Neural cell (in vitro differentiated cells): ENCODE measurements at regions not wholly inside any gene's neighbourhood (a gene's known extent, or its start where the extent isn't known, plus 50 kb on each side); places are given as distances from the start of the nearest gene placed in this dataset.

Source experiments
- H2AFZ ChIP-seq: fragments of 200-600, 300-800 bp; sonication (generic), shearing (Covaris generic); 2 replicates; pipeline ENCODE4 v1.6.0; 2014; ENCODE audit warnings: low read depth, mild to moderate bottlenecking, antibody characterized with exemption, low read length, moderate library complexity
- H3F3A ChIP-seq: fragments of 200-600 bp; shearing (Covaris generic); 2 replicates; pipeline ENCODE4 v1.6.1; 2016; ENCODE audit warnings: mild to moderate bottlenecking, moderate library complexity, mixed read lengths, antibody characterized with exemption, low read length; ENCODE audit not compliant: insufficient read depth, poor library complexity, severe bottlenecking
- H3K27ac ChIP-seq: fragments of 200-600, 300-800 bp; sonication (generic), shearing (Covaris generic); 2 replicates; pipeline ENCODE4 v1.5.1; 2014; ENCODE audit warnings: mild to moderate bottlenecking, low read length, moderate library complexity
- H3K27me3 ChIP-seq: fragments of 300-800, 200-600 bp; sonication (generic), shearing (Covaris generic); 2 replicates; pipeline ENCODE4 v1.6.0; 2014; ENCODE audit warnings: mild to moderate bottlenecking, low read depth, low read length, moderate library complexity; ENCODE audit not compliant: insufficient read depth
- H3K36me3 ChIP-seq: fragments of 300-800, 200-600 bp; sonication (generic), shearing (Covaris generic); 2 replicates; pipeline ENCODE4 v1.5.1; 2014; ENCODE audit warnings: mild to moderate bottlenecking, antibody characterized with exemption, low read length, moderate library complexity; ENCODE audit not compliant: insufficient read depth
- H3K4me2 ChIP-seq: fragments of 300-800, 200-600 bp; sonication (generic), shearing (Covaris generic); 2 replicates; pipeline ENCODE4 v1.6.0; 2014; ENCODE audit warnings: mild to moderate bottlenecking, low read length
- H3K4me3 ChIP-seq: fragments of 300-800, 200-600 bp; sonication (generic), shearing (Covaris generic); 2 replicates; pipeline ENCODE4 v1.5.1; 2014; ENCODE audit warnings: mild to moderate bottlenecking, low read length, moderate library complexity
- H3K79me2 ChIP-seq: fragments of 200-600 bp; shearing (Covaris generic); replicated peaks from 2 replicates; pipeline ENCODE4 v1.6.0; 2014; ENCODE audit warnings: mild to moderate bottlenecking, low read length, moderate library complexity; ENCODE audit not compliant: insufficient read depth
- H3K9ac ChIP-seq: fragments of 300-800, 200-600 bp; sonication (generic), shearing (Covaris generic); 2 replicates; pipeline ENCODE4 v1.6.1; 2016; ENCODE audit warnings: mild to moderate bottlenecking, low read length, mixed read lengths
- H3K9me2 ChIP-seq: fragments of 200-600 bp; shearing (Covaris generic); 2 replicates; pipeline ENCODE4 v1.6.1; 2016; ENCODE audit warnings: mild to moderate bottlenecking, low read length, mixed read lengths; ENCODE audit not compliant: insufficient read depth
- H3K9me3 ChIP-seq: fragments of 200-600, 300-800 bp; sonication (generic), shearing (Covaris generic); 2 replicates; pipeline ENCODE4 v1.6.1; 2016; ENCODE audit warnings: mild to moderate bottlenecking, mixed run types, low read length, moderate library complexity, mixed read lengths
- H4K20me1 ChIP-seq: fragments of 200-600 bp; shearing (Covaris generic); 2 replicates; pipeline ENCODE4 v1.6.1; 2016; ENCODE audit warnings: mild to moderate bottlenecking, mixed run types; ENCODE audit not compliant: insufficient read depth
- CTCF ChIP-seq: fragments of 450-650 bp; IDR thresholded peaks from 2 replicates; pipeline ENCODE4 v1.5.1; 2014; ENCODE audit warnings: antibody characterized with exemption, mild to moderate bottlenecking, moderate library complexity; ENCODE audit not compliant: poor library complexity, severe bottlenecking
- EP300 ChIP-seq: fragments of 450-650 bp; conservative IDR thresholded peaks from 2 replicates; pipeline ENCODE4 v1.6.1; 2014; ENCODE audit warnings: antibody characterized with exemption, mild to moderate bottlenecking, moderate library complexity; ENCODE audit not compliant: poor library complexity, severe bottlenecking
- EZH2 ChIP-seq: fragments of 200-600, 300-800 bp; shearing (Covaris generic), sonication (generic); IDR thresholded peaks from 2 replicates; pipeline ENCODE4 v1.6.1; 2014; ENCODE audit warnings: antibody characterized with exemption, low read length, borderline replicate concordance, mild to moderate bottlenecking; ENCODE audit not compliant: insufficient read depth, poor library complexity, severe bottlenecking
- MXI1 ChIP-seq: fragments of 450-650 bp; conservative IDR thresholded peaks from 2 replicates; pipeline ENCODE4 v1.6.1; 2014; ENCODE audit warnings: antibody characterized with exemption, mild to moderate bottlenecking; ENCODE audit not compliant: poor library complexity, severe bottlenecking
- POLR2AphosphoS5 ChIP-seq: IDR thresholded peaks from 2 replicates; pipeline ENCODE4 v1.6.1; 2012
- RAD21 ChIP-seq: fragments of 450-650 bp; conservative IDR thresholded peaks from 2 replicates; pipeline ENCODE4 v1.6.1; 2014; ENCODE audit warnings: antibody characterized with exemption, mild to moderate bottlenecking, moderate library complexity
- REST ChIP-seq: IDR thresholded peaks from 2 replicates; pipeline ENCODE4 v1.6.1; 2012; ENCODE audit warnings: borderline replicate concordance
- SMC3 ChIP-seq: fragments of 450-650 bp; conservative IDR thresholded peaks from 2 replicates; pipeline ENCODE4 v1.6.1; 2014; ENCODE audit warnings: antibody characterized with exemption, mild to moderate bottlenecking, moderate library complexity; ENCODE audit not compliant: poor library complexity
- TAF1 ChIP-seq: IDR thresholded peaks from 2 replicates; pipeline ENCODE4 v1.6.1; 2012; ENCODE audit warnings: low read depth

- H3K9ac ChIP-seq: no peak overlapping the region
- H3K79me2 ChIP-seq: no peaks in the 10 kb centered on the region
- H3F3A ChIP-seq: no peaks in the 10 kb centered on the region
- no peaks in the 10 kb centered on the region for H4K20me1 ChIP-seq
- H3K36me3 ChIP-seq: no peaks in the 10 kb centered on the region
- H3K9me2 ChIP-seq: no peaks in the 10 kb centered on the region
- H2AFZ ChIP-seq: no peak overlapping the region
- no peak overlapping the region for H3K4me2 ChIP-seq
- H3K27ac ChIP-seq: no peak overlapping the region
- TF ChIP-seq RAD21 (no peak), EP300 (no peak), TAF1 (no peak), EZH2 (no peak), POLR2AphosphoS5 (no peak), SMC3 (no peak), REST (no peak), CTCF (no peak), MXI1 (no peak)
- no peaks in the 10 kb centered on the region for H3K9me3 ChIP-seq
- H3K4me3 ChIP-seq: no peak overlapping the region
- no peaks in the 10 kb centered on the region for H3K27me3 ChIP-seq
These were observed 313.0 kb downstream of the CDH2 start for GRCh38 chr18:27863780-27864430.

- Histone ChIP-seq H3K79me2 (no peaks in the 10 kb centered on the region), H2AFZ (no peak overlapping the region), H3K4me3 (no peak overlapping the region), H3K27ac (no peak overlapping the region), H3K4me2 (no peak overlapping the region), H3K36me3 (no peaks in the 10 kb centered on the region), H4K20me1 (no peaks in the 10 kb centered on the region), H3K9ac (no peak overlapping the region), H3K9me2 (no peaks in the 10 kb centered on the region), H3F3A (no peaks in the 10 kb centered on the region), H3K27me3 (no peaks in the 10 kb centered on the region), H3K9me3 (no peaks in the 10 kb centered on the region)
- no peak for TF ChIP-seq MXI1
These were observed 314.8 kb downstream of the CDH2 start for GRCh38 chr18:27862041-27862682.
